SJSA1 (cell line): ENCODE measurements at regions not wholly inside any gene's neighbourhood (a gene's known extent, or its start where the extent isn't known, plus 50 kb on each side); places are given as distances from the start of the nearest gene placed in this dataset.

Experiments
- DNase-seq, 2 experiments: peaks; one replicate each; pipeline ENCODE4 v3.0.0-alpha.2; 2015 to 2020; ENCODE audit warnings: low spot score in 2 of 2, low read depth in 1 of 2
- H3K27ac ChIP-seq: fragments of 250-450 bp; sonication (Bioruptor Pico); 2 replicates; pipeline ENCODE4 v1.5.1; 2020; ENCODE audit warnings: mild to moderate bottlenecking, moderate library complexity
- H3K27me3 ChIP-seq: fragments of 250-450 bp; sonication (Bioruptor Pico); replicated peaks from 2 replicates; pipeline ENCODE4 v1.5.1; 2020; ENCODE audit warnings: mild to moderate bottlenecking, moderate library complexity
- H3K36me3 ChIP-seq: fragments of 250-450 bp; sonication (Bioruptor Pico); 2 replicates; pipeline ENCODE4 v1.5.1; 2020; ENCODE audit warnings: mild to moderate bottlenecking
- H3K4me1 ChIP-seq: fragments of 250-450 bp; sonication (Bioruptor Pico); replicated peaks from 2 replicates; pipeline ENCODE4 v1.6.1; 2021; ENCODE audit warnings: mild to moderate bottlenecking
- H3K4me3 ChIP-seq: fragments of 250-450 bp; sonication (Bioruptor Pico); 2 replicates; pipeline ENCODE4 v1.5.1; 2020; ENCODE audit warnings: mild to moderate bottlenecking
- H3K9me3 ChIP-seq: fragments of 250-450 bp; sonication (Bioruptor Pico); replicated peaks from 2 replicates; pipeline ENCODE4 v1.5.1; 2020; ENCODE audit warnings: mild to moderate bottlenecking

GRCh38 chr11:113634940-113635575, 71.0 kb downstream of the TMPRSS5 start:
- Histone ChIP-seq H3K27ac (no peak overlapping the region), H3K4me3 (no peak overlapping the region), H3K9me3 (no peaks in the 10 kb centered on the region), H3K27me3 (no peaks in the 10 kb centered on the region), H3K36me3 (no peaks in the 10 kb centered on the region), H3K4me1 (peaks cover 13% of the 10 kb centered on the region)
- no peak for DNase-seq

- Histone ChIP-seq H3K27me3 (no peaks in the 10 kb centered on the region), H3K4me1 (peaks cover 13% of the 10 kb centered on the region), H3K4me3 (no peak overlapping the region), H3K27ac (no peak overlapping the region), H3K9me3 (no peaks in the 10 kb centered on the region), H3K36me3 (no peaks in the 10 kb centered on the region)
- peak; percentile 6 to 47 for DNase-seq
Measured at GRCh38 chr11:113632981-113633380, 73.1 kb downstream of the TMPRSS5 start.

- Histone ChIP-seq H3K27me3 (no peaks in the 10 kb centered on the region), H3K4me3 (no peak overlapping the region), H3K9me3 (no peaks in the 10 kb centered on the region), H3K27ac (no peak overlapping the region), H3K4me1 (peaks cover 13% of the 10 kb centered on the region), H3K36me3 (no peaks in the 10 kb centered on the region)
- no peak for DNase-seq
Measured at GRCh38 chr11:113629562-113629961, 76.5 kb downstream of the TMPRSS5 start.

- H3K27ac ChIP-seq = no peak overlapping the region
- no peaks in the 10 kb centered on the region for H3K27me3 ChIP-seq
- no peaks in the 10 kb centered on the region for H3K9me3 ChIP-seq
- H3K4me1 ChIP-seq = peaks cover 13% of the 10 kb centered on the region
- no peak for DNase-seq
- no peak overlapping the region for H3K4me3 ChIP-seq
- H3K36me3 ChIP-seq = no peaks in the 10 kb centered on the region
Measured at GRCh38 chr11:113628912-113629311, 77.2 kb downstream of the TMPRSS5 start.

GRCh38 chr11:113627946-113628345, 78.2 kb downstream of the TMPRSS5 start:
- no peaks in the 10 kb centered on the region for H3K27me3 ChIP-seq
- H3K36me3 ChIP-seq = no peaks in the 10 kb centered on the region
- H3K4me3 ChIP-seq = no peak overlapping the region
- no peaks in the 10 kb centered on the region for H3K9me3 ChIP-seq
- no peak overlapping the region for H3K27ac ChIP-seq
- peaks cover 7% of the 10 kb centered on the region for H3K4me1 ChIP-seq
- no peak for DNase-seq

GRCh38 chr11:113627297-113627696, 78.8 kb downstream of the TMPRSS5 start:
- no peak for DNase-seq
- Histone ChIP-seq H3K36me3 (no peaks in the 10 kb centered on the region), H3K27me3 (no peaks in the 10 kb centered on the region), H3K4me3 (no peak overlapping the region), H3K4me1 (peaks cover under 1% of the 10 kb centered on the region), H3K27ac (no peak overlapping the region), H3K9me3 (no peaks in the 10 kb centered on the region)

GRCh38 chr11:113626736-113627135, 79.4 kb downstream of the TMPRSS5 start:
- no peaks in the 10 kb centered on the region for H3K36me3 ChIP-seq
- no peak for DNase-seq
- H3K9me3 ChIP-seq = no peaks in the 10 kb centered on the region
- H3K4me1 ChIP-seq = no peaks in the 10 kb centered on the region
- H3K27ac ChIP-seq = no peak overlapping the region
- no peak overlapping the region for H3K4me3 ChIP-seq
- H3K27me3 ChIP-seq = no peaks in the 10 kb centered on the region

- Histone ChIP-seq H3K4me3 (no peak overlapping the region), H3K4me1 (peaks cover 7% of the 10 kb centered on the region), H3K27ac (no peak overlapping the region), H3K36me3 (no peaks in the 10 kb centered on the region), H3K9me3 (no peaks in the 10 kb centered on the region), H3K27me3 (no peaks in the 10 kb centered on the region)
- no peak for DNase-seq
Measured at GRCh38 chr11:113623114-113623513, 83.0 kb downstream of the TMPRSS5 start.

GRCh38 chr11:113618360-113618759, 87.7 kb downstream of the TMPRSS5 start:
- Histone ChIP-seq H3K36me3 (no peaks in the 10 kb centered on the region), H3K27me3 (no peaks in the 10 kb centered on the region), H3K9me3 (no peaks in the 10 kb centered on the region), H3K4me1 (peaks cover 19% of the 10 kb centered on the region), H3K4me3 (no peak overlapping the region), H3K27ac (peak overlapping the region; percentile 67)
- peak; percentile 53 to 73 for DNase-seq

GRCh38 chr11:113615773-113616172, 90.3 kb downstream of the TMPRSS5 start:
- peaks cover 19% of the 10 kb centered on the region for H3K4me1 ChIP-seq
- H3K4me3 ChIP-seq = no peak overlapping the region
- H3K27ac ChIP-seq = no peak overlapping the region
- DNase-seq = no peak
- H3K9me3 ChIP-seq = no peaks in the 10 kb centered on the region
- no peaks in the 10 kb centered on the region for H3K27me3 ChIP-seq
- H3K36me3 ChIP-seq = no peaks in the 10 kb centered on the region

GRCh38 chr11:113615098-113615497, 91.0 kb downstream of the TMPRSS5 start:
- no peak for DNase-seq
- H3K27me3 ChIP-seq = no peaks in the 10 kb centered on the region
- no peaks in the 10 kb centered on the region for H3K36me3 ChIP-seq
- no peak overlapping the region for H3K4me3 ChIP-seq
- peaks cover 19% of the 10 kb centered on the region for H3K4me1 ChIP-seq
- H3K27ac ChIP-seq = no peak overlapping the region
- no peaks in the 10 kb centered on the region for H3K9me3 ChIP-seq

- Histone ChIP-seq H3K4me1 (peaks cover 19% of the 10 kb centered on the region), H3K27me3 (no peaks in the 10 kb centered on the region), H3K27ac (no peak overlapping the region), H3K36me3 (no peaks in the 10 kb centered on the region), H3K9me3 (no peaks in the 10 kb centered on the region), H3K4me3 (no peak overlapping the region)
- DNase-seq = no peak
Measured at GRCh38 chr11:113614097-113614496, 92.0 kb downstream of the TMPRSS5 start.

GRCh38 chr11:113613619-113614018, 92.5 kb downstream of the TMPRSS5 start:
- no peak for DNase-seq
- Histone ChIP-seq H3K27me3 (no peaks in the 10 kb centered on the region), H3K36me3 (no peaks in the 10 kb centered on the region), H3K9me3 (no peaks in the 10 kb centered on the region), H3K4me1 (peaks cover 14% of the 10 kb centered on the region), H3K27ac (no peak overlapping the region), H3K4me3 (no peak overlapping the region)

GRCh38 chr11:113604186-113604585, 101.9 kb downstream of the TMPRSS5 start:
- Histone ChIP-seq H3K4me3 (no peak overlapping the region), H3K4me1 (peaks cover 5% of the 10 kb centered on the region; the same call in 1 of the 2 replicates), H3K9me3 (no peaks in the 10 kb centered on the region), H3K27me3 (no peaks in the 10 kb centered on the region), H3K36me3 (no peaks in the 10 kb centered on the region), H3K27ac (no peak overlapping the region)
- DNase-seq = no peak
